PC-9 (cell line): ENCODE measurements at regions not wholly inside any gene's neighbourhood (a gene's known extent, or its start where the extent isn't known, plus 50 kb on each side); places are given as distances from the start of the nearest gene placed in this dataset.

ENCODE experiments used
- BruUV-seq: library from RNA; stranded (reverse); fragments of 400-500 nt; replicated peaks from 2 replicates; lab custom pipeline; 2021; lab: Mats Ljungman, UMichigan
- CTCF ChIA-PET: fragments of 300-600 bp; sonication (Branson Sonifier 250); formaldehyde crosslinking; loops from one replicate; lab custom pipeline; 2022; ENCODE audit warnings: antibody characterized with exemption; lab: Charles Lee
- POLR2A ChIA-PET: fragments of 300-600 bp; sonication (Branson Sonifier 250); formaldehyde crosslinking; loops from one replicate; lab custom pipeline; 2022; ENCODE audit warnings: antibody characterized with exemption; ENCODE audit not compliant: unreplicated experiment; lab: Charles Lee
- DNase-seq, 2 experiments: peaks; one replicate each; pipeline versions ENCODE4 v3.0.0 to v3.0.0-alpha.2; 2015 to 2022; ENCODE audit warnings: mixed read lengths in 1 of 2
- H2AFZ ChIP-seq: fragments of 200-600 bp; sonication (generic); 2 replicates; pipeline ENCODE4 v1.8.1; 2017; ENCODE audit warnings: antibody characterized with exemption
- H3F3A ChIP-seq: fragments of 200-600 bp; sonication (generic); 2 replicates; pipeline ENCODE4 v1.8.1; 2017; ENCODE audit warnings: antibody characterized with exemption, mild to moderate bottlenecking, low read depth; ENCODE audit not compliant: insufficient read depth
- H3K27ac ChIP-seq: fragments of 200-600 bp; sonication (generic); 2 replicates; pipeline ENCODE4 v1.6.1; 2016; ENCODE audit warnings: mixed run types
- H3K27me3 ChIP-seq: fragments of 200-600 bp; sonication (generic); 2 replicates; pipeline ENCODE4 v1.6.1; 2016; ENCODE audit warnings: low read depth, mixed run types; ENCODE audit not compliant: insufficient read depth
- H3K36me3 ChIP-seq: fragments of 200-600 bp; sonication (generic); 2 replicates; pipeline ENCODE4 v1.6.1; 2016; ENCODE audit warnings: low read depth, mixed run types
- H3K4me1 ChIP-seq: fragments of 200-600 bp; sonication (generic); replicated peaks from 2 replicates; pipeline ENCODE4 v1.6.1; 2016; ENCODE audit warnings: mixed run types; ENCODE audit not compliant: insufficient read depth
- H3K4me2 ChIP-seq: fragments of 200-600 bp; sonication (generic); 2 replicates; pipeline ENCODE4 v1.6.1; 2017; ENCODE audit warnings: mixed run types
- H3K4me3 ChIP-seq: fragments of 200-600 bp; sonication (generic); 2 replicates; pipeline ENCODE4 v1.6.1; 2016; ENCODE audit warnings: mixed run types
- H3K79me2 ChIP-seq: fragments of 200-600 bp; sonication (generic); 2 replicates; pipeline ENCODE4 v1.6.1; 2017; ENCODE audit warnings: low read depth, mixed run types
- H3K9me2 ChIP-seq: fragments of 200-600 bp; sonication (generic); 2 replicates; pipeline ENCODE4 v1.8.1; 2017; ENCODE audit warnings: mild to moderate bottlenecking; ENCODE audit not compliant: insufficient read depth
- H3K9me3 ChIP-seq: fragments of 200-600 bp; sonication (generic); 2 replicates; pipeline ENCODE4 v1.8.1; 2016; ENCODE audit warnings: low read depth; ENCODE audit not compliant: insufficient read depth
- H4K20me1 ChIP-seq: fragments of 200-600 bp; sonication (generic); 2 replicates; pipeline ENCODE4 v1.8.1; 2017; ENCODE audit not compliant: insufficient read depth
- EZH2 ChIP-seq: fragments of 200-600 bp; sonication (generic); IDR thresholded peaks from 2 replicates; pipeline ENCODE4 v1.8.0; 2017; ENCODE audit warnings: antibody characterized with exemption, low read depth
- intact Hi-C: fragments of 100-400 bp; cut with micrococcal nuclease; formaldehyde crosslinking; loops from one replicate; pipeline ENCODE4 v1.10.0; 2022; ENCODE audit not compliant: unreplicated experiment
- TF ChIP-seq, protein P1 (sequence below): fragments of 200-600 bp; sonication (generic); conservative IDR thresholded peaks from 2 replicates; pipeline ENCODE4 v1.6.1; 2017; ENCODE audit warnings: mixed run types, antibody characterized with exemption, mild to moderate bottlenecking, moderate library complexity

DNA sequence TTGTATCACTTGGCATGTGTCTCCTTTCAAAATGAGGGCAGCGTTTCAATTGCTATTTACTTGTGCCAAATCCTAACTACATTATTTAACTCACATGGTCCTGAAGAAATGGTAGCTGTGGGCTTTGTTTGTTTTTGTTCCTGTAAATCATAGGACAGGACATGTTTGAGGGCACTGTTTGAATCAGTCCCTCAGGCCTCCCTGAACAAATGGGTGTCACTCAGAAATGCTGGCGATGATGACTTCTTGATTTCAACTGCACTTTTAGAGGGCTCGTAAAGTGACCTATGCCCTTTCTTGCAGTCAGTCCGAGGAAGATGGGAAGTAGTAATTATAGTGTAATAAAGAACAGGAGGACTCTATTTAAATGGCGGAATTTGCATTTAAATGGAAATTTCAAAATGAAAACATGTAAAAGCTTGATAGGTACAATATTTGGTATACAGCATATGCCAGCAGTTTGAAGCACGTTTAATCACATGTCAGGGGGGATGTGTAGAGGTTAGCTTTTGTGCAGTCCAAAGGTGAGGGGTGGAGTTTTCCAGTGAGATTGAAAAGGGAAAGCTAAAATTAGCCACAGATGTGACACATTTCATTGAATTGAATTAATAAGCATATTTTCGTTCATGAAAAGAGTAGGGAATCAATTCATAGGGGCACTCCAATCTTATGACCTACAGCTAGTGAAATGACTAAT, 1958.7 kb upstream of the IGFBP7 start:
- POLR2A ChIA-PET: no interaction called here
- TF ChIP-seq, protein P1, sequence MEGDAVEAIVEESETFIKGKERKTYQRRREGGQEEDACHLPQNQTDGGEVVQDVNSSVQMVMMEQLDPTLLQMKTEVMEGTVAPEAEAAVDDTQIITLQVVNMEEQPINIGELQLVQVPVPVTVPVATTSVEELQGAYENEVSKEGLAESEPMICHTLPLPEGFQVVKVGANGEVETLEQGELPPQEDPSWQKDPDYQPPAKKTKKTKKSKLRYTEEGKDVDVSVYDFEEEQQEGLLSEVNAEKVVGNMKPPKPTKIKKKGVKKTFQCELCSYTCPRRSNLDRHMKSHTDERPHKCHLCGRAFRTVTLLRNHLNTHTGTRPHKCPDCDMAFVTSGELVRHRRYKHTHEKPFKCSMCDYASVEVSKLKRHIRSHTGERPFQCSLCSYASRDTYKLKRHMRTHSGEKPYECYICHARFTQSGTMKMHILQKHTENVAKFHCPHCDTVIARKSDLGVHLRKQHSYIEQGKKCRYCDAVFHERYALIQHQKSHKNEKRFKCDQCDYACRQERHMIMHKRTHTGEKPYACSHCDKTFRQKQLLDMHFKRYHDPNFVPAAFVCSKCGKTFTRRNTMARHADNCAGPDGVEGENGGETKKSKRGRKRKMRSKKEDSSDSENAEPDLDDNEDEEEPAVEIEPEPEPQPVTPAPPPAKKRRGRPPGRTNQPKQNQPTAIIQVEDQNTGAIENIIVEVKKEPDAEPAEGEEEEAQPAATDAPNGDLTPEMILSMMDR: no peak
- TF ChIP-seq EZH2: no peak
- H3K4me3 ChIP-seq: no peak overlapping the region
- H3K4me1 ChIP-seq: no peaks in the 10 kb centered on the region
- H3K27ac ChIP-seq: no peak overlapping the region
- no peaks in the 10 kb centered on the region for H4K20me1 ChIP-seq
- no peaks in the 10 kb centered on the region for H3K36me3 ChIP-seq
- no peak for DNase-seq
- no peaks in the 10 kb centered on the region for H3K27me3 ChIP-seq
- H3K4me2 ChIP-seq: no peak overlapping the region
- no peak overlapping the region for H2AFZ ChIP-seq
- H3K9me2 ChIP-seq: no peaks in the 10 kb centered on the region
- intact Hi-C loops: no loop called here
- CTCF ChIA-PET: no interaction called here
- H3F3A ChIP-seq: no peaks in the 10 kb centered on the region
- H3K79me2 ChIP-seq: no peaks in the 10 kb centered on the region
- no peaks in the 10 kb centered on the region for H3K9me3 ChIP-seq
- BruUV-seq: no TSS peak

DNA sequence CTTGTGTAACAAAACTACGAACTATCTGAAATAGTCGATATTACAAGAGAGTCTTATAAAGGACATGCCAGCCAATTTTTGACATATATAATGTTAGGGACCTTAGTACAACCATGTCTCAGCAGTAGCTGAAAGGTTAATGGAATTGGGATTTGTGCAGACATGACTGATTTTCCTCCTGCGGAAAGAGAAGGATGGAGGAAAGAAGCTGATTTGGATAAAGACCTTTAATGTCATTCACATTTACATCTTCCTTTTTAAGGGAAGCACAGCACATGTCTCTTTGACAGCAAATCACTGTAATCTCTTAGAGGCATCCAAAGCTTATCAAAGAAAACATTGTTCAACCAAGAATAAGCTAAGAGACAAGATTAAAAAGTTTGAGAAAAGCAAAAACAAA, 1976.2 kb upstream of the IGFBP7 start:
- H3K9me2 ChIP-seq: no peaks in the 10 kb centered on the region
- H2AFZ ChIP-seq: no peak overlapping the region
- CTCF ChIA-PET: no interaction called here
- H4K20me1 ChIP-seq: no peaks in the 10 kb centered on the region
- no peaks in the 10 kb centered on the region for H3K36me3 ChIP-seq
- TF ChIP-seq, protein P1: no peak
- no peak for TF ChIP-seq EZH2
- no peak overlapping the region for H3K4me2 ChIP-seq
- no peak for DNase-seq
- H3K4me1 ChIP-seq: no peaks in the 10 kb centered on the region
- H3K27ac ChIP-seq: no peak overlapping the region
- H3K4me3 ChIP-seq: no peak overlapping the region
- BruUV-seq: no TSS peak
- POLR2A ChIA-PET: no interaction called here
- H3K9me3 ChIP-seq: no peaks in the 10 kb centered on the region
- H3K27me3 ChIP-seq: no peaks in the 10 kb centered on the region
- no peaks in the 10 kb centered on the region for H3F3A ChIP-seq
- H3K79me2 ChIP-seq: no peaks in the 10 kb centered on the region
- intact Hi-C loops: no loop called here

DNA sequence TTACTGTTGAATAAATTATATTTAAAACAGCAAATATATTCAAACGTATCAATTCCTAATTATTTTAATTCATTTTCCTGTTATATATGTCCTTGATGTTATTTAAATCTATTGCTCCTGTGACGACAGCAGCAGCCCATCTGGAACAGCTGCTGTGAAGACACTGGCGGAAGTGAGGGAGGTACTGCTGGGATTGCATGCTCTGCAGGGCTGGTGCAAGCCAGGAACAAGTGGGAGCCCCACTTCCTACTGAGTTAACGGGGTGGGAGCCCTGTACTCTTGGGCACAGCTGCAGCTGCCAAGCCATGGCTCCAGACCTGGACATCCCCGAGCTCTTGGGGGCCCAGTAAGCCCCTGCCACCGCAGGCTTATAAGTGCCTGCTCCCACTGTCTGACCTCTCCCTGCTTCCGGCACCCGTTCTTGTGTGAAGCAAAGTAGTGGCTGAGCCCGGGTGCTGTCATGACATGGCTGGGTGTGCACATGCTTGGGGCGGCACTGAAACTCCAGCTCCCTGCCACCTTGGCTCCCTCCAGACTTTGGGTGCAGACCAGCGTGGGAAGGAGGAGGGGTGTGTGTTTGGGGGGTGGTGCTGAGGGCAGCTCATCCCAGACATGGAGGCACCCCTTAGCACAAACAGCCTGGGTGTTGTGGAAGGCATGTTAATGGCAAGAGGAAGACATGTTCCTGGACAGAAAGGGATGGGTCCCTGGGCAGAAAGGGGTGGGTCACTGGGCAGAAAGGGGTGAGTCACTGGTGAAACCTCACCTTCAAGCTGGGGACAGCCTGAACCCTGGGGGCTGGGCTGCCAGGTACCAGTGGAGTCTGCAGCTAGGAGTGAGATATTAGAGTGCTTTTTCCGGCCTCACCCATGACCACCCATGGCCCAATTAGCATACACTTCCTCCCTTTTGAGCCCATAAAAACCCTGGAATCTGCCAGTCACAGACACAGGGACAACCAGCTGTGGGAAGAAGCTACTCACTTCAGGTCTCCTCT, 1981.3 kb upstream of the IGFBP7 start:
- Histone ChIP-seq H3K9me2 (no peaks in the 10 kb centered on the region), H3K79me2 (no peaks in the 10 kb centered on the region), H3K4me2 (no peak overlapping the region), H4K20me1 (no peaks in the 10 kb centered on the region), H3K36me3 (no peaks in the 10 kb centered on the region), H3F3A (no peaks in the 10 kb centered on the region), H3K4me3 (no peak overlapping the region), H2AFZ (no peak overlapping the region), H3K9me3 (no peaks in the 10 kb centered on the region), H3K27ac (no peak overlapping the region), H3K4me1 (no peaks in the 10 kb centered on the region), H3K27me3 (no peaks in the 10 kb centered on the region)
- ChIA-PET POLR2A (no interaction called here), CTCF (no interaction called here)
- TF ChIP-seq, protein P1: no peak
- TF ChIP-seq EZH2: no peak
- no TSS peak for BruUV-seq
- intact Hi-C loops: no loop called here
- DNase-seq: peak in 1 of 2 experiments; percentile 2
